DND-41 (cell line): ENCODE measurements at regions not wholly inside any gene's neighbourhood (a gene's known extent, or its start where the extent isn't known, plus 50 kb on each side); places are given as distances from the start of the nearest gene placed in this dataset.

Experiments
- ATAC-seq: fragments of 200-7000 bp; cut with Tn5 transposase; 3 replicates; pipeline ENCODE4 v1.9.1; 2021; ENCODE audit warnings: low read depth; ENCODE audit not compliant: insufficient read depth
- DNase-seq: peaks from one replicate; pipeline ENCODE4 v3.0.0-alpha.2; 2020
- H2AFZ ChIP-seq: 2 replicates; pipeline ENCODE4 v1.6.0; 2012; ENCODE audit warnings: low read depth, low read length
- H3K27ac ChIP-seq: 2 replicates; pipeline ENCODE4 v1.5.1; 2012; ENCODE audit warnings: low read length, inconsistent platforms
- H3K27me3 ChIP-seq: fragments of 200-600 bp; sonication (generic); 2 replicates; pipeline ENCODE4 v1.6.0; 2012; ENCODE audit warnings: low read length, mild to moderate bottlenecking, inconsistent platforms; ENCODE audit not compliant: insufficient read depth, poor library complexity
- H3K36me3 ChIP-seq: 2 replicates; pipeline ENCODE4 v1.5.1; 2012; ENCODE audit warnings: low read length, inconsistent platforms; ENCODE audit not compliant: insufficient read depth
- H3K4me1 ChIP-seq: 2 replicates; pipeline ENCODE4 v1.5.1; 2012; ENCODE audit warnings: mild to moderate bottlenecking, low read length; ENCODE audit not compliant: insufficient read depth
- H3K4me2 ChIP-seq: 2 replicates; pipeline ENCODE4 v1.6.0; 2012; ENCODE audit warnings: mild to moderate bottlenecking, moderate library complexity, low read length, inconsistent platforms; ENCODE audit not compliant: insufficient read depth
- H3K4me3 ChIP-seq, 2 experiments: fragments of 200-600 bp in 1 of 2; shearing (Covaris generic) in 1 of 2; 2 replicates each; pipeline ENCODE4 v1.5.1; 2012 to 2016; ENCODE audit warnings: inconsistent platforms in 2 of 2, low read length in 2 of 2, mild to moderate bottlenecking in 2 of 2, low read depth in 1 of 2, moderate library complexity in 1 of 2
- H3K79me2 ChIP-seq: 2 replicates; pipeline ENCODE4 v1.6.0; 2012; ENCODE audit warnings: low read length, inconsistent platforms; ENCODE audit not compliant: insufficient read depth
- H3K9ac ChIP-seq: 2 replicates; pipeline ENCODE4 v1.6.0; 2012; ENCODE audit warnings: low read depth, mild to moderate bottlenecking, inconsistent platforms, low read length, moderate library complexity
- H3K9me3 ChIP-seq: 2 replicates; pipeline ENCODE4 v1.5.1; 2012; ENCODE audit warnings: low read length, moderate library complexity, mild to moderate bottlenecking, inconsistent platforms; ENCODE audit not compliant: insufficient read depth, severe bottlenecking
- H4K20me1 ChIP-seq: 2 replicates; pipeline ENCODE4 v1.6.0; 2012; ENCODE audit warnings: low read length; ENCODE audit not compliant: insufficient read depth
- EZH2 ChIP-seq: IDR thresholded peaks from 3 replicates; pipeline ENCODE4 v1.6.1; 2012; ENCODE audit warnings: borderline replicate concordance, low read depth, mild to moderate bottlenecking, moderate library complexity, low read length, inconsistent platforms; ENCODE audit not compliant: severe bottlenecking
- TF ChIP-seq, protein P1 (sequence below): IDR thresholded peaks from 2 replicates; pipeline ENCODE4 v1.5.1; 2012; ENCODE audit warnings: borderline replicate concordance, low read length, moderate library complexity, mild to moderate bottlenecking; ENCODE audit not compliant: poor library complexity, severe bottlenecking; ENCODE audit errors: extremely low read depth

DNA sequence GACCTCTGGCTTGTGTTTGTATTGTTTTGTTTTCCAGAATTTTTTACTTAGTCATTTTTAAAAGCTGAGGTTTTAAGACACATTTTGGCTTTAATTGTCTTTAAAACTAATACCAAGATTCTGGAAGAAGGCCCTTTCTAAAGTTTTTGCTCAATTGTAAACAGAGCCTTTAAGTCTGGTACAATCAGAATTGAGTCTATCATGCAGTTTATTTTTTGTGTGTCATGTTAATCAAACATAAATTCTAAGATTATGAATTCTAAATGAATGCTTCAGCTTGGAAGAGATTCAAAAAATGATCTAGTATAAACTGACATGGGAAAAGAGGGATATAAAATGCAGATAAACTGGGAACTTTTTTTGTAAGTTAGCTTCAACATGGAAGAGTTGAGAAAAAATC, 882.7 kb downstream of the TLE1 start:
- H4K20me1 ChIP-seq = no peaks in the 10 kb centered on the region
- H3K9ac ChIP-seq = no peak overlapping the region
- H3K27ac ChIP-seq = no peak overlapping the region
- no peak overlapping the region for H2AFZ ChIP-seq
- no peaks in the 10 kb centered on the region for H3K36me3 ChIP-seq
- no peak for DNase-seq
- H3K4me1 ChIP-seq = no peaks in the 10 kb centered on the region
- no peaks in the 10 kb centered on the region for H3K27me3 ChIP-seq
- no peak for TF ChIP-seq EZH2
- TF ChIP-seq, protein P1, sequence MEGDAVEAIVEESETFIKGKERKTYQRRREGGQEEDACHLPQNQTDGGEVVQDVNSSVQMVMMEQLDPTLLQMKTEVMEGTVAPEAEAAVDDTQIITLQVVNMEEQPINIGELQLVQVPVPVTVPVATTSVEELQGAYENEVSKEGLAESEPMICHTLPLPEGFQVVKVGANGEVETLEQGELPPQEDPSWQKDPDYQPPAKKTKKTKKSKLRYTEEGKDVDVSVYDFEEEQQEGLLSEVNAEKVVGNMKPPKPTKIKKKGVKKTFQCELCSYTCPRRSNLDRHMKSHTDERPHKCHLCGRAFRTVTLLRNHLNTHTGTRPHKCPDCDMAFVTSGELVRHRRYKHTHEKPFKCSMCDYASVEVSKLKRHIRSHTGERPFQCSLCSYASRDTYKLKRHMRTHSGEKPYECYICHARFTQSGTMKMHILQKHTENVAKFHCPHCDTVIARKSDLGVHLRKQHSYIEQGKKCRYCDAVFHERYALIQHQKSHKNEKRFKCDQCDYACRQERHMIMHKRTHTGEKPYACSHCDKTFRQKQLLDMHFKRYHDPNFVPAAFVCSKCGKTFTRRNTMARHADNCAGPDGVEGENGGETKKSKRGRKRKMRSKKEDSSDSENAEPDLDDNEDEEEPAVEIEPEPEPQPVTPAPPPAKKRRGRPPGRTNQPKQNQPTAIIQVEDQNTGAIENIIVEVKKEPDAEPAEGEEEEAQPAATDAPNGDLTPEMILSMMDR = no peak
- no peak for ATAC-seq
- no peaks in the 10 kb centered on the region for H3K9me3 ChIP-seq
- no peak overlapping the region for H3K4me2 ChIP-seq
- no peak overlapping the region for H3K4me3 ChIP-seq
- H3K79me2 ChIP-seq = no peaks in the 10 kb centered on the region

GRCh38 chr9:80804873-80805272, 884.5 kb downstream of the TLE1 start:
- Histone ChIP-seq H3K4me2 (no peak overlapping the region), H3K9ac (no peak overlapping the region), H3K4me1 (no peaks in the 10 kb centered on the region), H4K20me1 (no peaks in the 10 kb centered on the region), H3K36me3 (no peaks in the 10 kb centered on the region), H2AFZ (no peak overlapping the region), H3K4me3 (no peak overlapping the region), H3K27me3 (no peaks in the 10 kb centered on the region), H3K9me3 (no peaks in the 10 kb centered on the region), H3K27ac (no peak overlapping the region), H3K79me2 (no peaks in the 10 kb centered on the region)
- TF ChIP-seq EZH2 = no peak
- TF ChIP-seq, protein P1 = no peak
- no peak for ATAC-seq
- no peak for DNase-seq

GRCh38 chr9:80797831-80798688, 891.3 kb downstream of the TLE1 start:
- no peaks in the 10 kb centered on the region for H3K9me3 ChIP-seq
- H3K36me3 ChIP-seq = no peaks in the 10 kb centered on the region
- no peak for DNase-seq
- TF ChIP-seq, protein P1 = no peak
- TF ChIP-seq EZH2 = no peak
- ATAC-seq = no peak
- H4K20me1 ChIP-seq = no peaks in the 10 kb centered on the region
- no peaks in the 10 kb centered on the region for H3K27me3 ChIP-seq
- H2AFZ ChIP-seq = no peak overlapping the region
- no peak overlapping the region for H3K27ac ChIP-seq
- no peaks in the 10 kb centered on the region for H3K79me2 ChIP-seq
- no peak overlapping the region for H3K4me2 ChIP-seq
- H3K4me3 ChIP-seq = no peak overlapping the region
- H3K9ac ChIP-seq = no peak overlapping the region
- H3K4me1 ChIP-seq = peaks cover 13% of the 10 kb centered on the region; the same call in 1 of the 2 replicates
